Activated CD8-positive, alpha-beta T cell treated with anti-CD3 and anti-CD28 coated beads for 36 hours (primary cell): ENCODE measurements at regions not wholly inside any gene's neighbourhood (a gene's known extent, or its start where the extent isn't known, plus 50 kb on each side); places are given as distances from the start of the nearest gene placed in this dataset.

Source experiments
- ATAC-seq: fragments of 200-7000 bp; cut with Tn5 transposase; one replicate; pipeline ENCODE4 v1.10.0; 2021; ENCODE audit warnings: mild to moderate bottlenecking, moderate library complexity
- CTCF ChIA-PET: fragments of 350-600 bp; sonication (Branson Sonifier 250); formaldehyde crosslinking; loops from one replicate; lab custom pipeline; 2021; ENCODE audit warnings: antibody characterized with exemption; lab: Charles Lee
- POLR2A ChIA-PET: fragments of 350-600 bp; sonication (Branson Sonifier 250); formaldehyde crosslinking; loops from one replicate; lab custom pipeline; 2021; ENCODE audit warnings: antibody characterized with exemption; lab: Charles Lee
- DNase-seq: peaks from one replicate; pipeline ENCODE4 v3.0.0-alpha.2; 2020
- H3K27ac Mint-ChIP-seq: one replicate; pipeline ENCODE4 v1.8.0; 2021; ENCODE audit warnings: mild to moderate bottlenecking, mixed read lengths
- H3K27me3 Mint-ChIP-seq: one replicate; pipeline ENCODE4 v1.8.0; 2021; ENCODE audit warnings: mixed read lengths
- H3K36me3 Mint-ChIP-seq: one replicate; pipeline ENCODE4 v1.8.0; 2021; ENCODE audit warnings: low read depth, mixed read lengths
- H3K4me1 Mint-ChIP-seq: one replicate; pipeline ENCODE4 v1.8.0; 2021; ENCODE audit warnings: low read depth, mixed read lengths
- H3K4me3 Mint-ChIP-seq: one replicate; pipeline ENCODE4 v1.8.0; 2021; ENCODE audit warnings: mild to moderate bottlenecking, moderate library complexity, mixed read lengths
- H3K9me3 Mint-ChIP-seq: one replicate; pipeline ENCODE4 v1.8.0; 2021; ENCODE audit warnings: mixed read lengths
- intact Hi-C: fragments of 100-400 bp; cut with micrococcal nuclease; formaldehyde crosslinking; loops from one replicate; pipeline ENCODE4 v1.10.0; 2022
- TF ChIP-seq, protein P1 (sequence below): fragments of 200-600 bp; IDR thresholded peaks from one replicate; pipeline ENCODE4 v1.8.0; 2022; ENCODE audit warnings: antibody characterized with exemption, mild to moderate bottlenecking

DNA sequence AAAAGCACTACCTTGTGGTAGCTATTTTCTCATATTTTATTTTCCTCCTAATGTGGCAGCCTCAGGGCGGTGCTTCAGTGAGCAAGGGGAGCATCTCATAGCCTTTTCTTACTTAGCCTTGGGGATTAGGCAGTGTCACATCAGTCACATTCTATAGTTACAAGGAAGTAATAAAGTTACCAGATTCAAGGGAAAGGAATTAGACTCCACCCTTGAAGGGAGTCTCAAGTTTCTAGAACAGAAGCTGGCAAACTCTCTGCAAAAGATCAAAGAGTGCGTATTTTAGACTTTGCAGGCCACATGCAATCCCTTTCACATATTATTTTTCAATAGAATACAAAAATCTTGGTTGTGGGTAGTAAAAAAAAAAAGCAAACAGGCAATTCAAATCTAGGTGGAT, 350.4 kb downstream of the AMY1C start:
- CTCF ChIA-PET, result no interaction called here
- H3K9me3 Mint-ChIP-seq, result peaks cover 2% of the 10 kb centered on the region
- H3K36me3 Mint-ChIP-seq, result no peaks in the 10 kb centered on the region
- no peaks in the 10 kb centered on the region for H3K4me1 Mint-ChIP-seq
- no peak overlapping the region for H3K27ac Mint-ChIP-seq
- intact Hi-C loops, result no loop called here
- POLR2A ChIA-PET, result no interaction called here
- H3K27me3 Mint-ChIP-seq, result no peaks in the 10 kb centered on the region
- TF ChIP-seq, protein P1, sequence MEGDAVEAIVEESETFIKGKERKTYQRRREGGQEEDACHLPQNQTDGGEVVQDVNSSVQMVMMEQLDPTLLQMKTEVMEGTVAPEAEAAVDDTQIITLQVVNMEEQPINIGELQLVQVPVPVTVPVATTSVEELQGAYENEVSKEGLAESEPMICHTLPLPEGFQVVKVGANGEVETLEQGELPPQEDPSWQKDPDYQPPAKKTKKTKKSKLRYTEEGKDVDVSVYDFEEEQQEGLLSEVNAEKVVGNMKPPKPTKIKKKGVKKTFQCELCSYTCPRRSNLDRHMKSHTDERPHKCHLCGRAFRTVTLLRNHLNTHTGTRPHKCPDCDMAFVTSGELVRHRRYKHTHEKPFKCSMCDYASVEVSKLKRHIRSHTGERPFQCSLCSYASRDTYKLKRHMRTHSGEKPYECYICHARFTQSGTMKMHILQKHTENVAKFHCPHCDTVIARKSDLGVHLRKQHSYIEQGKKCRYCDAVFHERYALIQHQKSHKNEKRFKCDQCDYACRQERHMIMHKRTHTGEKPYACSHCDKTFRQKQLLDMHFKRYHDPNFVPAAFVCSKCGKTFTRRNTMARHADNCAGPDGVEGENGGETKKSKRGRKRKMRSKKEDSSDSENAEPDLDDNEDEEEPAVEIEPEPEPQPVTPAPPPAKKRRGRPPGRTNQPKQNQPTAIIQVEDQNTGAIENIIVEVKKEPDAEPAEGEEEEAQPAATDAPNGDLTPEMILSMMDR, result no peak
- ATAC-seq (no peak), DNase-seq (no peak)
- H3K4me3 Mint-ChIP-seq, result no peak overlapping the region

DNA sequence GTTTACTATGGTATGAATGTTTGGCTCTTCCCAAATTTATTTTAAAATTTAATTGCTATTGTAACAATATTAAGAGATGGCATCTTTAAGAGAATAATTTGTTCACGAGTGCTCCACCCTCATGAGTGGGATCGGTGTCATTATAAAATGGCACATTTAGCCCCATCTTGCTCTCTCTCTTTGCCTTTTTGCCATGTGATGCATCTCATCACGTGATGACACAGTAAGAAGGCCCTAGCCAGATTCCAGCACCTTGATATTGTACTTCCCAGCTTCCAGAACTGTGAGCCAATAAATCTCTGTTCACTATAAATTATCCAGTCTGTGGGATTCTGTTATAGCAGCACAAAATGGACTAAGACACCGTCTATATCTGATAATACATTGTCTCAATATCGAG, 355.8 kb downstream of the AMY1C start:
- Mint-ChIP-seq H3K27ac (no peak overlapping the region), H3K4me3 (no peak overlapping the region), H3K36me3 (no peaks in the 10 kb centered on the region), H3K27me3 (no peaks in the 10 kb centered on the region), H3K4me1 (no peaks in the 10 kb centered on the region), H3K9me3 (peaks cover 9% of the 10 kb centered on the region)
- POLR2A ChIA-PET, result no interaction called here
- DNase-seq (no peak), ATAC-seq (no peak)
- CTCF ChIA-PET, result no interaction called here
- intact Hi-C loops, result no loop called here
- TF ChIP-seq, protein P1, result no peak

DNA sequence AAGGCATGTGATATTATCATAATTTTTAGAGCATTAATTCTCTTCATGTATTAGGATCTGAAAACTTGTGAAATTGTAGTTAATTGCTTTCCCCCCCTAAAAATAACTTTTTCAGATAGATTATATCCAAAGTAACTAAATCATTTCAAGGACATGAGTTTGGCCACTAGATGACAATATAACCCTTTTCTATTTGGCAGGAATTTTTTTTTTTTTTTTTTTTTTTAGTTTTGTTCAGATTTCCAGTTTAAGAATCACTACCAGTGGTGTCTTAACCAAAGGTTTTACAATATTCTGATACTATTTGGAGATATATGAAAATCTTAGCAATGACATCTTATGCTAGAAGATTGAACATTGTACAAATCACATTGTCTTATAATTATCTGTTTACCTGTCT, 370.8 kb downstream of the AMY1C start:
- CTCF ChIA-PET, result no interaction called here

DNA sequence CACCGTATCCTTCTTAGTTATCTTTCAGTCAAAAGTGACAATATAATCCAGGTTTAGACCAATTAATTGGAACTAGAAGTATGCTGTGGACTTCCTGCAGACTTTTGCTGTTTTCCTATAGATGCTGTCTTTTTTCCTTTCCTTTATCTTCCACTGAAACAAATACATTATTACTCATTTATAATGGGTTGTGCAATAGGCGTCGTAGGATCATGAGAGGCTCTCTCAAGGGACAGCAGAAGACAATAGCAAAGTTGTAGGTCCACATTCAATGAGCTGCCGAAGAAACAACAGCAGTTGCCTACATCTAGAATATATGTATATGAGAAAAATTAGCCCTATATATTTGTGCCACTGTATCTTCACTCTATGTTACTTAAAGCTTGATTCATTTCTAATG, 371.6 kb downstream of the AMY1C start:
- CTCF ChIA-PET, result no interaction called here
- intact Hi-C loops, result no loop called here
- ATAC-seq (no peak), DNase-seq (no peak)
- H3K27me3 Mint-ChIP-seq, result no peaks in the 10 kb centered on the region
- no peaks in the 10 kb centered on the region for H3K36me3 Mint-ChIP-seq
- TF ChIP-seq, protein P1, result no peak
- no peak overlapping the region for H3K27ac Mint-ChIP-seq
- peaks cover 2% of the 10 kb centered on the region for H3K9me3 Mint-ChIP-seq
- POLR2A ChIA-PET, result no interaction called here
- H3K4me1 Mint-ChIP-seq, result no peaks in the 10 kb centered on the region
- H3K4me3 Mint-ChIP-seq, result no peak overlapping the region

More for the DNA sequence above, 370.8 kb downstream of the AMY1C start:
- no peak overlapping the region for H3K4me3 Mint-ChIP-seq
- TF ChIP-seq, protein P1, result no peak
- DNase-seq, result no peak
- H3K27me3 Mint-ChIP-seq, result no peaks in the 10 kb centered on the region
- no peaks in the 10 kb centered on the region for H3K36me3 Mint-ChIP-seq
- H3K9me3 Mint-ChIP-seq, result peaks cover 5% of the 10 kb centered on the region
- no peak overlapping the region for H3K27ac Mint-ChIP-seq
- ATAC-seq, result no peak
- POLR2A ChIA-PET, result no interaction called here
- H3K4me1 Mint-ChIP-seq, result no peaks in the 10 kb centered on the region
- intact Hi-C loops, result no loop called here

DNA sequence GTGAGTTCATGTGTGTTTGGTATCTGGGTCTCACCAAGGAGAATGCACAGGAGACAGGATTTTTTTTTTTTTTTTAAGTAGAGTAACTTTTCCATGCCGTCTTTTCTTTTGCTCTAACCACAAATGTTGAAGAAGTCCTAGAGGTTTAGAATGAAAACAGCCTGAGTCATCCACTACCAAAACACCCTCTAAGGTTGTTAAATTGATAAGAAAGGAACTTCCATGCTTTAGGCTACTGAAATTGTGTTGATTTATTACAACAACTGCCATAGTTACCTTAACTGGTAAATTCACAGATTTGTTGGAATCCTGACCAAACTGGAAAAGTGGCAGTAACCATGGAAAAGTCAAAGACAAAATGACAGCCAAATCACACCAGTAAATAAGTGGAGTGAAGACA, 375.6 kb downstream of the AMY1C start:
- Mint-ChIP-seq H3K9me3 (peaks cover 2% of the 10 kb centered on the region), H3K27ac (no peak overlapping the region), H3K4me1 (no peaks in the 10 kb centered on the region), H3K36me3 (no peaks in the 10 kb centered on the region), H3K27me3 (no peaks in the 10 kb centered on the region), H3K4me3 (no peak overlapping the region)
- no peak for ATAC-seq
- intact Hi-C loops, result no loop called here
- ChIA-PET POLR2A (no interaction called here), CTCF (no interaction called here)
- TF ChIP-seq, protein P1, result no peak
- DNase-seq, result no peak
